DND-41 (cell line): ENCODE measurements at regions not wholly inside any gene's neighbourhood (a gene's known extent, or its start where the extent isn't known, plus 50 kb on each side); places are given as distances from the start of the nearest gene placed in this dataset.

Experiments
- ATAC-seq: fragments of 200-7000 bp; cut with Tn5 transposase; 3 replicates; pipeline ENCODE4 v1.9.1; 2021; ENCODE audit warnings: low read depth; ENCODE audit not compliant: insufficient read depth
- DNase-seq: peaks from one replicate; pipeline ENCODE4 v3.0.0-alpha.2; 2020
- H2AFZ ChIP-seq: 2 replicates; pipeline ENCODE4 v1.6.0; 2012; ENCODE audit warnings: low read depth, low read length
- H3K27ac ChIP-seq: 2 replicates; pipeline ENCODE4 v1.5.1; 2012; ENCODE audit warnings: low read length, inconsistent platforms
- H3K27me3 ChIP-seq: fragments of 200-600 bp; sonication (generic); 2 replicates; pipeline ENCODE4 v1.6.0; 2012; ENCODE audit warnings: low read length, mild to moderate bottlenecking, inconsistent platforms; ENCODE audit not compliant: insufficient read depth, poor library complexity
- H3K36me3 ChIP-seq: 2 replicates; pipeline ENCODE4 v1.5.1; 2012; ENCODE audit warnings: low read length, inconsistent platforms; ENCODE audit not compliant: insufficient read depth
- H3K4me1 ChIP-seq: 2 replicates; pipeline ENCODE4 v1.5.1; 2012; ENCODE audit warnings: mild to moderate bottlenecking, low read length; ENCODE audit not compliant: insufficient read depth
- H3K4me2 ChIP-seq: 2 replicates; pipeline ENCODE4 v1.6.0; 2012; ENCODE audit warnings: mild to moderate bottlenecking, moderate library complexity, low read length, inconsistent platforms; ENCODE audit not compliant: insufficient read depth
- H3K4me3 ChIP-seq, 2 experiments: fragments of 200-600 bp in 1 of 2; shearing (Covaris generic) in 1 of 2; 2 replicates each; pipeline ENCODE4 v1.5.1; 2012 to 2016; ENCODE audit warnings: inconsistent platforms in 2 of 2, low read length in 2 of 2, mild to moderate bottlenecking in 2 of 2, low read depth in 1 of 2, moderate library complexity in 1 of 2
- H3K79me2 ChIP-seq: 2 replicates; pipeline ENCODE4 v1.6.0; 2012; ENCODE audit warnings: low read length, inconsistent platforms; ENCODE audit not compliant: insufficient read depth
- H3K9ac ChIP-seq: 2 replicates; pipeline ENCODE4 v1.6.0; 2012; ENCODE audit warnings: low read depth, mild to moderate bottlenecking, inconsistent platforms, low read length, moderate library complexity
- H3K9me3 ChIP-seq: 2 replicates; pipeline ENCODE4 v1.5.1; 2012; ENCODE audit warnings: low read length, moderate library complexity, mild to moderate bottlenecking, inconsistent platforms; ENCODE audit not compliant: insufficient read depth, severe bottlenecking
- H4K20me1 ChIP-seq: 2 replicates; pipeline ENCODE4 v1.6.0; 2012; ENCODE audit warnings: low read length; ENCODE audit not compliant: insufficient read depth
- EZH2 ChIP-seq: IDR thresholded peaks from 3 replicates; pipeline ENCODE4 v1.6.1; 2012; ENCODE audit warnings: borderline replicate concordance, low read depth, mild to moderate bottlenecking, moderate library complexity, low read length, inconsistent platforms; ENCODE audit not compliant: severe bottlenecking
- TF ChIP-seq, protein P1 (sequence below): IDR thresholded peaks from 2 replicates; pipeline ENCODE4 v1.5.1; 2012; ENCODE audit warnings: borderline replicate concordance, low read length, moderate library complexity, mild to moderate bottlenecking; ENCODE audit not compliant: poor library complexity, severe bottlenecking; ENCODE audit errors: extremely low read depth

DNA sequence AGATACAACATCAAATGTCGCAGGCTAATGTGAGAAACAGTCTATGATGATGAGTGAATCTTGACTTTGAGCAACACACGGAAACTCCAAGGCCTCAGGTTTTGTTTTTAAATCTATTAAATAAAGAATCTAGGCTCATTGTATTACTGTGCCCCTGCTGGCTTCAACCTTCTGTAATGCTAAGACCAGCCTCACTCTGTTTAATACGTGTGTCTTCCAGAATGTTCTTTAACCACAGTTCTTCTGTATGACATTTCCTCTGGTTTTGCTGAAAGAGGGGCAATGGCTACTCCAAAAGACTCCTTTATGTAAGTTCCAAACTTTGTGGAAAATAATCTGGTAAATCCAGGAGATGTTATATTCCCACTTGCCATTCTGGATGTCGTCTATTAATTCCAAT is 101.1 kb upstream of the TIAM1 start:
- H3K79me2 ChIP-seq, result no peaks in the 10 kb centered on the region
- no peak for TF ChIP-seq EZH2
- TF ChIP-seq, protein P1, sequence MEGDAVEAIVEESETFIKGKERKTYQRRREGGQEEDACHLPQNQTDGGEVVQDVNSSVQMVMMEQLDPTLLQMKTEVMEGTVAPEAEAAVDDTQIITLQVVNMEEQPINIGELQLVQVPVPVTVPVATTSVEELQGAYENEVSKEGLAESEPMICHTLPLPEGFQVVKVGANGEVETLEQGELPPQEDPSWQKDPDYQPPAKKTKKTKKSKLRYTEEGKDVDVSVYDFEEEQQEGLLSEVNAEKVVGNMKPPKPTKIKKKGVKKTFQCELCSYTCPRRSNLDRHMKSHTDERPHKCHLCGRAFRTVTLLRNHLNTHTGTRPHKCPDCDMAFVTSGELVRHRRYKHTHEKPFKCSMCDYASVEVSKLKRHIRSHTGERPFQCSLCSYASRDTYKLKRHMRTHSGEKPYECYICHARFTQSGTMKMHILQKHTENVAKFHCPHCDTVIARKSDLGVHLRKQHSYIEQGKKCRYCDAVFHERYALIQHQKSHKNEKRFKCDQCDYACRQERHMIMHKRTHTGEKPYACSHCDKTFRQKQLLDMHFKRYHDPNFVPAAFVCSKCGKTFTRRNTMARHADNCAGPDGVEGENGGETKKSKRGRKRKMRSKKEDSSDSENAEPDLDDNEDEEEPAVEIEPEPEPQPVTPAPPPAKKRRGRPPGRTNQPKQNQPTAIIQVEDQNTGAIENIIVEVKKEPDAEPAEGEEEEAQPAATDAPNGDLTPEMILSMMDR, result no peak
- no peaks in the 10 kb centered on the region for H4K20me1 ChIP-seq
- no peak overlapping the region for H3K9ac ChIP-seq
- H3K27ac ChIP-seq, result peak overlapping the region; percentile 55
- peaks cover 4% of the 10 kb centered on the region; the same call in 1 of the 2 replicates for H3K36me3 ChIP-seq
- H3K9me3 ChIP-seq, result peaks cover 8% of the 10 kb centered on the region
- H3K4me1 ChIP-seq, result peaks cover 31% of the 10 kb centered on the region
- no peak overlapping the region for H3K4me2 ChIP-seq
- H2AFZ ChIP-seq, result no peak overlapping the region
- DNase-seq (no peak), ATAC-seq (no peak)
- no peak overlapping the region for H3K4me3 ChIP-seq
- H3K27me3 ChIP-seq, result no peaks in the 10 kb centered on the region

GRCh38 chr21:31443736-31444521 is 99.9 kb upstream of the TIAM1 start:
- Histone ChIP-seq H3K4me1 (peaks cover 31% of the 10 kb centered on the region), H3K27me3 (no peaks in the 10 kb centered on the region), H3K36me3 (peaks cover 4% of the 10 kb centered on the region; the same call in 1 of the 2 replicates), H3K27ac (no peak overlapping the region), H3K4me3 (no peak overlapping the region), H3K9ac (no peak overlapping the region), H3K79me2 (no peaks in the 10 kb centered on the region), H4K20me1 (no peaks in the 10 kb centered on the region), H3K4me2 (no peak overlapping the region), H2AFZ (no peak overlapping the region), H3K9me3 (peaks cover 8% of the 10 kb centered on the region)
- no peak for TF ChIP-seq EZH2
- TF ChIP-seq, protein P1, result no peak
- ATAC-seq, result no peak
- no peak for DNase-seq

- H3K4me2 ChIP-seq, result no peak overlapping the region
- no peak for DNase-seq
- H3K9ac ChIP-seq, result no peak overlapping the region
Observed at GRCh38 chr21:31442339-31442738, 98.3 kb upstream of the TIAM1 start.

More at GRCh38 chr21:31442339-31442738, 98.3 kb upstream of the TIAM1 start:
- no peak overlapping the region for H3K4me3 ChIP-seq
- no peak overlapping the region for H2AFZ ChIP-seq
- H3K27ac ChIP-seq, result no peak overlapping the region
- no peaks in the 10 kb centered on the region for H3K27me3 ChIP-seq
- no peaks in the 10 kb centered on the region for H4K20me1 ChIP-seq
- H3K79me2 ChIP-seq, result no peaks in the 10 kb centered on the region
- peaks cover 8% of the 10 kb centered on the region for H3K9me3 ChIP-seq
- H3K4me1 ChIP-seq, result peaks cover 22% of the 10 kb centered on the region
- TF ChIP-seq EZH2, result no peak
- TF ChIP-seq, protein P1, result no peak
- ATAC-seq, result no peak
- peaks cover 4% of the 10 kb centered on the region; the same call in 1 of the 2 replicates for H3K36me3 ChIP-seq
